ENCODE measurements at regions not wholly inside any gene's neighbourhood (a gene's known extent, or its start where the extent isn't known, plus 50 kb on each side); places are given as distances from the start of the nearest gene placed in this dataset.

DNA sequence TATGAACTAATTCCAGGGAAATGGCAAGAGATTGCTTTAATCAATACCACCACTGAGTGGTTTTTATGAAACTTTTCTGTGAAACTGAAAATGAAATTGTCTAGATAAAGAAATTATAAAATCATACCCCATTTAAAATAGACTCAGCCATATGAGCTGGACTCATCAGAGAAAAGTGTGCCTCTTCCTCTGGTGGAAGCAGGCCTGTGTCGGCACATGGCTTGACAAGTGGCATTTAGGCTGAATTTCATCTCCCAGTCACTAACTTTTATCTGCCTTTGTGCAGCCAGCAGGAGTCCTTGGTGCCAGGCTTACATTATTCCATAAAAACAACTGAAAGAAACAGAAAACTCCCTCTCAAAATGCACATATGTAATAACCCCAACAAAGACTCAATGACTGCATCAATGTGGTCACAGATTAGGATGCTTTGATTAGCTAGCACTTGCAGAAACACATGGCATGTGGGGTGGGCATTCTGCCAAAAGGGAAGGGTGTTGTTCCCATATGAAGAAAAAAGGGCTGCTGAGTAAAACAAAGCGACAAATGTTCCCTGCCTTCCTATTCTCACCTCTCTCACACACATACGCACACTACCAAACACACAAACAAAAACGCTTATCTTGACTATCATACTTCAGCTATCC is 232.3 kb downstream of the PABPC4L start:
- Mint-ChIP-seq H3K27ac (ENCODE audit: unreplicated experiment) (no peak overlapping the region), H3K4me1 (peaks cover 14% of the 10 kb centered on the region), H3K9me3 (peaks cover 4% of the 10 kb centered on the region), H3K36me3 (ENCODE audit: low read depth) (peaks cover 5% of the 10 kb centered on the region), H3K27me3 (ENCODE audit: low read depth) (no peaks in the 10 kb centered on the region), H3K4me3 (no peak overlapping the region)
- TF ChIP-seq CTCF (conservative IDR thresholded peaks at IDR 0.05), result no peak
- DNase-seq (ENCODE audit: low read depth, low spot score), result no peak

- Mint-ChIP-seq H3K9me3 (peaks cover 8% of the 10 kb centered on the region), H3K27ac (ENCODE audit: unreplicated experiment) (no peak overlapping the region), H3K27me3 (ENCODE audit: low read depth) (no peaks in the 10 kb centered on the region), H3K36me3 (ENCODE audit: low read depth) (peaks cover 5% of the 10 kb centered on the region), H3K4me1 (peaks cover 14% of the 10 kb centered on the region), H3K4me3 (no peak overlapping the region)
- no peak for DNase-seq (ENCODE audit: low read depth, low spot score)
- no peak for TF ChIP-seq CTCF (conservative IDR thresholded peaks at IDR 0.05)
These were observed 233.4 kb downstream of the PABPC4L start for GRCh38 chr4:133968174-133968573.

DNA sequence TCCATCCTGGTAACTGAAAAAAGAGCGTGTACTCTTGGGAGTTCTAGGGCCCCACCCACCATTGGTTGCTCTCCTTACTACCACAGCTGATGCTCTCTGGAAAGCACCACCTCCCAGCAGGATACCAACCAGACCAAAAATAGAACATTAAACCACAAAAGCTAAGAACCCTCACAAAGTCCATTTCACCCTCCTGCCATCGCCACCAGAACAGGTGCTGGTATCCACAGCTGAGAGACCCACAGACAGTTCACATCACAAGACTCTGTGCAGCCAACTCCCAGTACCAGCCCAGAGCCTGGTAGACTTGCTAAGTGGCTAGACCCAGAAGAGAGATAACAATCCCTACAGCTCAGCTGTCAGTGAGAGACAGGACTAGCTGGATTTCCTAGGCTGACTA is 240.6 kb downstream of the PABPC4L start:
- peaks cover 5% of the 10 kb centered on the region for H3K36me3 Mint-ChIP-seq (ENCODE audit: low read depth)
- no peak for DNase-seq (ENCODE audit: low read depth, low spot score)
- no peak overlapping the region for H3K4me3 Mint-ChIP-seq
- H3K27me3 Mint-ChIP-seq (ENCODE audit: low read depth), result no peaks in the 10 kb centered on the region
- H3K4me1 Mint-ChIP-seq, result no peaks in the 10 kb centered on the region
- peaks cover 19% of the 10 kb centered on the region for H3K9me3 Mint-ChIP-seq
- no peak overlapping the region for H3K27ac Mint-ChIP-seq (ENCODE audit: unreplicated experiment)
- TF ChIP-seq CTCF (conservative IDR thresholded peaks at IDR 0.05), result no peak

- peaks cover 7% of the 10 kb centered on the region for H3K4me1 Mint-ChIP-seq
- H3K9me3 Mint-ChIP-seq, result peaks cover 3% of the 10 kb centered on the region
- no peak overlapping the region for H3K27ac Mint-ChIP-seq (ENCODE audit: unreplicated experiment)
- no peak for TF ChIP-seq CTCF (conservative IDR thresholded peaks at IDR 0.05)
- H3K36me3 Mint-ChIP-seq (ENCODE audit: low read depth), result no peaks in the 10 kb centered on the region
- no peak overlapping the region for H3K4me3 Mint-ChIP-seq
- DNase-seq (ENCODE audit: low read depth, low spot score), result no peak
- H3K27me3 Mint-ChIP-seq (ENCODE audit: low read depth), result no peaks in the 10 kb centered on the region
These were observed 258.5 kb downstream of the PABPC4L start for GRCh38 chr4:133943081-133943480.

- Mint-ChIP-seq H3K36me3 (ENCODE audit: low read depth) (no peaks in the 10 kb centered on the region), H3K4me1 (peaks cover 7% of the 10 kb centered on the region), H3K9me3 (no peaks in the 10 kb centered on the region), H3K27ac (ENCODE audit: unreplicated experiment) (no peak overlapping the region), H3K27me3 (ENCODE audit: low read depth) (no peaks in the 10 kb centered on the region), H3K4me3 (no peak overlapping the region)
- no peak for DNase-seq (ENCODE audit: low read depth, low spot score)
- no peak for TF ChIP-seq CTCF (conservative IDR thresholded peaks at IDR 0.05)
These were observed 263.5 kb downstream of the PABPC4L start for GRCh38 chr4:133938061-133938460.
